Endothelial cell of umbilical vein (primary cell): ENCODE measurements at regions not wholly inside any gene's neighbourhood (a gene's known extent, or its start where the extent isn't known, plus 50 kb on each side); places are given as distances from the start of the nearest gene placed in this dataset.

Source experiments
- EZH2 ChIP-seq: IDR thresholded peaks from 2 replicates; pipeline ENCODE4 v1.6.1; 2012; ENCODE audit warnings: borderline replicate concordance, low read depth, mild to moderate bottlenecking, moderate library complexity, low read length, inconsistent platforms; ENCODE audit not compliant: severe bottlenecking
- FOS ChIP-seq: IDR thresholded peaks from 2 replicates; pipeline ENCODE4 v1.6.1; 2011; ENCODE audit warnings: mild to moderate bottlenecking, low read length, moderate library complexity, borderline replicate concordance; ENCODE audit not compliant: insufficient read depth
- GATA2 ChIP-seq: IDR thresholded peaks from 2 replicates; pipeline ENCODE4 v1.7.0; 2011; ENCODE audit warnings: low read depth, mild to moderate bottlenecking, moderate library complexity, mixed read lengths, low read length; ENCODE audit not compliant: insufficient read length, insufficient read depth
- JUN ChIP-seq: IDR thresholded peaks from 2 replicates; pipeline ENCODE4 v1.6.1; 2011; ENCODE audit warnings: borderline replicate concordance, low read depth; ENCODE audit not compliant: insufficient read length, insufficient read depth
- MYC ChIP-seq: IDR thresholded peaks from one replicate; pipeline ENCODE4 v1.6.1; 2011; ENCODE audit warnings: mild to moderate bottlenecking, low read depth, low read length
- POLR2A ChIP-seq: IDR thresholded peaks from 2 replicates; pipeline ENCODE4 v1.6.1; 2012; ENCODE audit warnings: low read depth, mild to moderate bottlenecking, control low read depth, low read length
- POLR2AphosphoS5 ChIP-seq: IDR thresholded peaks from 2 replicates; pipeline ENCODE4 v1.6.1; 2012; ENCODE audit warnings: low read depth, mild to moderate bottlenecking, control low read depth, low read length, moderate library complexity; ENCODE audit not compliant: insufficient read depth
- TF ChIP-seq, protein P1 (sequence below), 2 donors: IDR thresholded peaks; 1 replicate in 1 of 2; 2 replicates in 1 of 2; pipeline ENCODE4 v1.5.1; 2011; ENCODE audit warnings: low read length in 2 of 2, mild to moderate bottlenecking in 2 of 2, moderate library complexity in 2 of 2, control low read depth in 1 of 2, inconsistent platforms in 1 of 2, low read depth in 1 of 2; ENCODE audit not compliant: insufficient read depth in 1 of 2; ENCODE audit errors: extremely low read depth in 1 of 2
- TF ChIP-seq, protein P2 (sequence below): IDR thresholded peaks from 2 replicates; pipeline ENCODE4 v1.6.1; 2011; ENCODE audit not compliant: insufficient read depth, insufficient read length

DNA sequence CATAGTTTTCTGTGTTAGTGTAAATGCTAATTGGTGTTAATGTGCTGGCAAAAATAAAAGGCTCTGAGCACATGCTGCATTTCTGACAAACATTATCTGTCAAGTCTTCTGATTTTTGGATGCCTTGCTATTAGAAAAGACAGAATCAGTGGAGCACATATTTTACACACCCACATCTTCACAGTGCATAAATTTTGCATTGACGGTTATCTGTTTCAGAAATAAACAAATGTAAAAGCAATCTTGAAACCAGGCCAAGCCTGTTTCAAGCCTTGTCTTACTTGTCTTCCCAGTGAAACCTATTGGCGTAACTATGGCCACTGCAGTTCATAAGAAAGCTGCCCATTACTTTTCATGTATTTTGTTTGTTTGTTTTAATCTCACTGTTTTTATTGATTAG lies 333.7 kb upstream of the CDH19 start:
- TF ChIP-seq, protein P1, sequence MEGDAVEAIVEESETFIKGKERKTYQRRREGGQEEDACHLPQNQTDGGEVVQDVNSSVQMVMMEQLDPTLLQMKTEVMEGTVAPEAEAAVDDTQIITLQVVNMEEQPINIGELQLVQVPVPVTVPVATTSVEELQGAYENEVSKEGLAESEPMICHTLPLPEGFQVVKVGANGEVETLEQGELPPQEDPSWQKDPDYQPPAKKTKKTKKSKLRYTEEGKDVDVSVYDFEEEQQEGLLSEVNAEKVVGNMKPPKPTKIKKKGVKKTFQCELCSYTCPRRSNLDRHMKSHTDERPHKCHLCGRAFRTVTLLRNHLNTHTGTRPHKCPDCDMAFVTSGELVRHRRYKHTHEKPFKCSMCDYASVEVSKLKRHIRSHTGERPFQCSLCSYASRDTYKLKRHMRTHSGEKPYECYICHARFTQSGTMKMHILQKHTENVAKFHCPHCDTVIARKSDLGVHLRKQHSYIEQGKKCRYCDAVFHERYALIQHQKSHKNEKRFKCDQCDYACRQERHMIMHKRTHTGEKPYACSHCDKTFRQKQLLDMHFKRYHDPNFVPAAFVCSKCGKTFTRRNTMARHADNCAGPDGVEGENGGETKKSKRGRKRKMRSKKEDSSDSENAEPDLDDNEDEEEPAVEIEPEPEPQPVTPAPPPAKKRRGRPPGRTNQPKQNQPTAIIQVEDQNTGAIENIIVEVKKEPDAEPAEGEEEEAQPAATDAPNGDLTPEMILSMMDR (IDR thresholded peaks at IDR 0.05; ENCODE audit: extremely low read depth in 1 of 2, insufficient read depth in 1 of 2, low read depth in 1 of 2, low read length in 2 of 2): no peak
- no peak for TF ChIP-seq POLR2A
- TF ChIP-seq POLR2AphosphoS5: no peak
- TF ChIP-seq, protein P2, sequence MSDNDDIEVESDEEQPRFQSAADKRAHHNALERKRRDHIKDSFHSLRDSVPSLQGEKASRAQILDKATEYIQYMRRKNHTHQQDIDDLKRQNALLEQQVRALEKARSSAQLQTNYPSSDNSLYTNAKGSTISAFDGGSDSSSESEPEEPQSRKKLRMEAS: no peak
- no peak for TF ChIP-seq EZH2
- no peak for TF ChIP-seq FOS
- TF ChIP-seq MYC: no peak
- TF ChIP-seq GATA2: no peak
- TF ChIP-seq JUN: no peak
